ENCODE measurements at regions not wholly inside any gene's neighbourhood (a gene's known extent, or its start where the extent isn't known, plus 50 kb on each side); places are given as distances from the start of the nearest gene placed in this dataset.

DNA sequence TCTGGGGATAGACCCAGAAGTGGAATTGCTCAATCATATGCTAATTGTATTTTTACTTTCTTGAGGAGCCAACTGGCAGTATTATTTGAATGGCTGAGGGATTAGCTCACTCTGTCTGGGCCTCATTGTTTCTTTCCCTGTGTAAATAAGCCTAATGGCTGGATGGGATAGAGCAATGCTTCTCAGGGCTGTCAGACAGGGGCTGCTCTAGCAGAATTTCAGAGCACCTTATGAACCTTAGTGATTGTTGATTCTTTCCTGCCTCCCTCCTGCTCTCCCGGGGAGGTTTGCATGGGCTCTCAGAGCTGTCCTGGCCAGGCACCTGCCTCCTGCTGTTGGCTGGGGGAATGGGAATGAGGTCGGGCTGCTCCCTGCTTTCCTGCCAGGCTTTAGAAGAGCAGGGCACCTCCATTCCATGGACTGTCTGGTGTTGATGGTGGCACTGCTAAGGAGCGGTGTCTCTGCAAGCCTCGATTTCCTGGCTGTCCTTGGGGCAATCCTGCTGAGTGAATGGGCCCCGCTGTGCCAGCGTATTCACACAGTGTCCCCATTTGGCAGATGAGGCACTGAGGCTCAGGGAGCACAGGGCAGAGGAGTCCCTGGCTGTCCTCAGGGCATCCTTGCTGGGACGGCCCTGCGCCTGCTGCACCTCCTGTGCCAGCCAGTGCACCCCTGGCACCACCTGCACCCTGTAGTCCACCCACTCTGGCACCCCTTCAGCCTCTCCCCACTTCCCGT, 468.2 kb upstream of the HS6ST1 start:
- TF ChIP-seq POLR2A (IDR thresholded peaks at IDR 0.05) = no peak
- TF ChIP-seq, protein P1, sequence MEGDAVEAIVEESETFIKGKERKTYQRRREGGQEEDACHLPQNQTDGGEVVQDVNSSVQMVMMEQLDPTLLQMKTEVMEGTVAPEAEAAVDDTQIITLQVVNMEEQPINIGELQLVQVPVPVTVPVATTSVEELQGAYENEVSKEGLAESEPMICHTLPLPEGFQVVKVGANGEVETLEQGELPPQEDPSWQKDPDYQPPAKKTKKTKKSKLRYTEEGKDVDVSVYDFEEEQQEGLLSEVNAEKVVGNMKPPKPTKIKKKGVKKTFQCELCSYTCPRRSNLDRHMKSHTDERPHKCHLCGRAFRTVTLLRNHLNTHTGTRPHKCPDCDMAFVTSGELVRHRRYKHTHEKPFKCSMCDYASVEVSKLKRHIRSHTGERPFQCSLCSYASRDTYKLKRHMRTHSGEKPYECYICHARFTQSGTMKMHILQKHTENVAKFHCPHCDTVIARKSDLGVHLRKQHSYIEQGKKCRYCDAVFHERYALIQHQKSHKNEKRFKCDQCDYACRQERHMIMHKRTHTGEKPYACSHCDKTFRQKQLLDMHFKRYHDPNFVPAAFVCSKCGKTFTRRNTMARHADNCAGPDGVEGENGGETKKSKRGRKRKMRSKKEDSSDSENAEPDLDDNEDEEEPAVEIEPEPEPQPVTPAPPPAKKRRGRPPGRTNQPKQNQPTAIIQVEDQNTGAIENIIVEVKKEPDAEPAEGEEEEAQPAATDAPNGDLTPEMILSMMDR (IDR thresholded peaks at IDR 0.05) = no peak

All from right lobe of liver (tissue), 4 donors.